NCI-H1436 (cell line): ENCODE measurements at regions not wholly inside any gene's neighbourhood (a gene's known extent, or its start where the extent isn't known, plus 50 kb on each side); places are given as distances from the start of the nearest gene placed in this dataset.

Source experiments
- DNase-seq: peaks from one replicate; lab custom pipeline; 2025; lab: John Stamatoyannopoulos, UW

- DNase-seq, result no peak
These were observed 155.9 kb upstream of the IPO5 start for GRCh38 chr13:97797553-97797952.

GRCh38 chr13:97798171-97798821, 155.2 kb upstream of the IPO5 start:
- DNase-seq, result no peak

GRCh38 chr13:97798836-97799235, 154.6 kb upstream of the IPO5 start:
- DNase-seq, result no peak

GRCh38 chr13:97802213-97802612, 151.3 kb upstream of the IPO5 start:
- no peak for DNase-seq

- no peak for DNase-seq
These were observed 143.9 kb upstream of the IPO5 start for GRCh38 chr13:97809576-97809975.

GRCh38 chr13:97810152-97810551, 143.3 kb upstream of the IPO5 start:
- DNase-seq, result no peak

- DNase-seq, result no peak
These were observed 131.1 kb upstream of the IPO5 start for GRCh38 chr13:97822377-97822776.

GRCh38 chr13:97826421-97827012, 127.0 kb upstream of the IPO5 start:
- no peak for DNase-seq

GRCh38 chr13:97834250-97834649, 119.2 kb upstream of the IPO5 start:
- no peak for DNase-seq

GRCh38 chr13:97843189-97843588, 110.3 kb upstream of the IPO5 start:
- DNase-seq, result no peak

- no peak for DNase-seq
These were observed 109.3 kb upstream of the IPO5 start for GRCh38 chr13:97844151-97844550.

GRCh38 chr13:97848886-97849285, 104.6 kb upstream of the IPO5 start:
- no peak for DNase-seq

GRCh38 chr13:97849305-97849704, 104.2 kb upstream of the IPO5 start:
- DNase-seq, result no peak

- DNase-seq, result no peak
These were observed 102.2 kb upstream of the IPO5 start for GRCh38 chr13:97851269-97851668.

- no peak for DNase-seq
These were observed 101.1 kb upstream of the IPO5 start for GRCh38 chr13:97852181-97852874.

GRCh38 chr13:97853550-97853949, 99.9 kb upstream of the IPO5 start:
- DNase-seq, result no peak

- DNase-seq, result peak; percentile 75
These were observed 97.7 kb upstream of the IPO5 start for GRCh38 chr13:97855570-97856303.

GRCh38 chr13:97856304-97856675, 97.2 kb upstream of the IPO5 start:
- no peak for DNase-seq

- DNase-seq, result no peak
These were observed 95.3 kb upstream of the IPO5 start for GRCh38 chr13:97858161-97858560.

- DNase-seq, result no peak
These were observed 87.1 kb upstream of the IPO5 start for GRCh38 chr13:97866346-97866745.

GRCh38 chr13:97866751-97867150, 86.7 kb upstream of the IPO5 start:
- no peak for DNase-seq

GRCh38 chr13:97873398-97873797, 80.1 kb upstream of the IPO5 start:
- DNase-seq, result no peak

- DNase-seq, result no peak
These were observed 78.3 kb upstream of the IPO5 start for GRCh38 chr13:97875218-97875617.
